Mononuclear cell (primary cell): ENCODE measurements at regions not wholly inside any gene's neighbourhood (a gene's known extent, or its start where the extent isn't known, plus 50 kb on each side); places are given as distances from the start of the nearest gene placed in this dataset.

Experiments used
- H3K27me3 ChIP-seq: 2 replicates; pipeline ENCODE4 v1.6.0; 2011; ENCODE audit warnings: low read length, control low read depth; ENCODE audit not compliant: insufficient read depth
- H3K4me1 ChIP-seq: 2 replicates; pipeline ENCODE4 v1.5.1; 2011; ENCODE audit warnings: mild to moderate bottlenecking, low read length, control low read depth; ENCODE audit not compliant: insufficient read depth
- H3K4me3 ChIP-seq: 2 replicates; pipeline ENCODE4 v1.5.1; 2011; ENCODE audit warnings: mild to moderate bottlenecking, low read length, moderate library complexity
- H3K9me3 ChIP-seq: 2 replicates; pipeline ENCODE4 v1.5.1; 2011; ENCODE audit warnings: low read depth, mild to moderate bottlenecking, control low read depth, low read length

DNA sequence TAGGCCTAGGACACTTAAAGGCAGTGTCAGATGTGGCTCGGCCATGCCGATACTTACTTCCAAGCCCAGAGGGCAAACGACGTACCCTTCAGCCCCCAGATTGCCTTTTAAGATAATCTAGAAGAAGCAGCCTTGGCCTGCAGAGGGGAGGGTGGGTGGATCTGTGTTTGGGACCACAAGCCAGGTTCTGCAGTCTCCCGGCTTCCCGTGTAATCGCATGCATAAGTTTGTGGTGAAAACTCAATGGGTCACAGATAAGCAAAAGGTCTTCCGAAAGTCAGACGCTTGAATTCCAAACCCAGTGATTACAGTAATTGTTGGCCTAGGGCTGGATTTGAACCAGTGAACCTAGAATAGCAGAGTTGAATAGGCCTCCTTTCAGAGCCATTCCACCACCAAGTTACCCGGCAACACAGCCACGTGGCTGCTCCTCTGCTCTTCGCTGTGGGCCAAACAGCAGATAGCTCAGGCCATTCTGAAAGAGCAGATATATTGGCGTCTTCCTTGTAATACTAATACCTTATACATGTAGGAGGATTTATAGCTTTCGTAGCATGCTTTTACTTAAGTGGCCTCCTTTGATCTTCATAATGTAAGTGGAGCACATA is 170.8 kb upstream of the CADM1 start:
- Histone ChIP-seq H3K9me3 (no peaks in the 10 kb centered on the region), H3K27me3 (no peaks in the 10 kb centered on the region), H3K4me3 (no peak overlapping the region), H3K4me1 (peaks cover 9% of the 10 kb centered on the region)

DNA sequence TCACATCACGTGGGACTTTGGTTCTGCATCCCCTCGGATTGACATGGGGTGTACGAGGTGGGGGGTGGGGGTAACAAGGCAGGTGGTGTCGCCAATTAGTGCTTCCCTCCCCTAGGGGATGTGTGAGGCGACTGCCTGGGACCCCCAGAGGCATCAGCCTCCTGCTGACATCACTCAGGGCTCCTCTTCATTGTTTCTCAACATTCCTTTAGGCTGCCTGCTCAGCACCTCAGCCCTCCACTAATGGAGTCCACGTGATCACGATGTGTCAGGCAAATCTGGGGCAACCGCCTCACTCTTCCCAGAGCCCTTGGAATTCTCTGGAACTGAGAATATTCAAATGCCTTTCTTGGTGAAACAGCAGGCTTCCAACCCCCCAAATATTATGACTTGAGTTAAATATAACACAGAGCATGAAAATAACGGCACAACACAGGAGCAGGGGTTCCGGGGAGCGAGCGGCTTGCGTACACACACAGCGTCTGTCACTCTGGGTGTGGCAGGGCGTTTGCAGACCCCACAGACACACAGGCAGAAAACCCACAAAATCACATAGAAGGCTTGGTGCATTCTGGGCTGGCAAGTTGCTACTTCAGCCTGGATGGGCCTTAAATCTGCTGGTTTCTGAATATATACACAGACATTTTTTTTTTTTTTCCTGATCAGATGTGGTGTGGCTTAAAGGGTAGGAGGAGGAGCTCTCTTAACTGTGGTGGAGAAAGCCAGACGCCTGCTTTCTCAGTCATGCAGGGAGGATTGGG is 170.1 kb upstream of the CADM1 start:
- H3K4me1 ChIP-seq, result peaks cover 9% of the 10 kb centered on the region
- H3K9me3 ChIP-seq, result no peaks in the 10 kb centered on the region
- no peaks in the 10 kb centered on the region for H3K27me3 ChIP-seq

DNA sequence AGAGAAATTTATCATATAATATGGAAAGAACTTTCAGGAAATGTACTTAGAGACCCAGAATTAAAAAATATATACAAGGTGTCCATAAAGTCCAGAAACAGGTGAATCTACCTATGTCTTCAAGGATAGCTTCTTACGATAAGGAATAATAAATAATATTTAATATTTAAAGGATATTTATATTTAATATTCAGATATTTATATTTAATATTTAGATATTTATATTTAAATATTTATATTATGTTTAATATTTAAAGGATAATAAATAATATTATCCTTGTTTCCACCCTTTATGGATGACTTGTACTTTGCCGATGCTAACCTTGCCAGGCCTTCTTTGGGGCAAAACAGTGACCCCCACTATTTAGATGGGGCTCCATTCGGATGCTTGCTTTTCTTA is 169.5 kb upstream of the CADM1 start:
- no peaks in the 10 kb centered on the region for H3K9me3 ChIP-seq
- H3K4me1 ChIP-seq, result peaks cover 9% of the 10 kb centered on the region
- H3K27me3 ChIP-seq, result no peaks in the 10 kb centered on the region
- H3K4me3 ChIP-seq, result no peak overlapping the region

More for the DNA sequence above, 170.1 kb upstream of the CADM1 start:
- H3K4me3 ChIP-seq, result no peak overlapping the region

DNA sequence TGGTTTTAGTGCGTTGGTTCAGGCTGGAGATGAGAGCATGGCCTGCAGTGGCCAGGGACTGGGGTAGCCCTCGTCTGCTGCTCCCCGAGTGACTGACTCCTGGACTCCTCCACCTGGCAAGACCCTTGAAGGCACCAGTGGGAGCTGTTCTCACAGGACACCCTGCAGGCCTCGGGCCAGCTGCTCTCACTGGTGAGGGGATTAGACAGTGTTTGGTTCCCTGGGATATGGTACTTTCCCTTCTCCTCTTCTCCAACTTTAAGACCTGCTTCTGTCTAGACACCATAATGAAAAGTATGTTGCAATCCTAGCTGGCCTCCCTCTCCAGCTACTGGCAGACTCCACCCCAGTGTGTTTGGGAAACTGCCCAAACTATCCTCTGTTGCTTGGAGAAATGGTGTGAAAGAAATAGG is 168.8 kb upstream of the CADM1 start:
- no peak overlapping the region for H3K4me3 ChIP-seq
- H3K4me1 ChIP-seq, result peaks cover 9% of the 10 kb centered on the region
- no peaks in the 10 kb centered on the region for H3K9me3 ChIP-seq
- no peaks in the 10 kb centered on the region for H3K27me3 ChIP-seq

DNA sequence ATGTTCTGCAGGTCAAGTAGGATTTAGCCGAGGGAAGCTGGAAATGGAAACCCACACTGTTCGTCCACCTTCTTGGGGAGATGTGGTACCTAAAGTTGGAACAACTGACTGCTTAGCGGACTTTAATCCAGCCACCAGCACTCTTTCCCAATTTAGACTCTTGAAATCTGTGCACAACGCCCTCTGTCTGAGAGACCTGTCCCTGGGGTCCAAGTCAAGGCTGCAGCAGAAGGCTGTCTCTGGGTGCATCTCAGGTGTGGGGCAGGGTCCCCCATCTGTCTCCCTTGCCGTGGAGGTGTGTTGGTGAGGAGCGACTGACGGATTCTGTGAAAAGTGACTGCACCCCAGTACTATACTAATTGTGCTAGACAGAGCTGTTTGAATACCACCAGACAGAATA is 168.2 kb upstream of the CADM1 start:
- H3K27me3 ChIP-seq, result no peaks in the 10 kb centered on the region
- peaks cover 9% of the 10 kb centered on the region for H3K4me1 ChIP-seq
- H3K9me3 ChIP-seq, result no peaks in the 10 kb centered on the region
- H3K4me3 ChIP-seq, result no peak overlapping the region

DNA sequence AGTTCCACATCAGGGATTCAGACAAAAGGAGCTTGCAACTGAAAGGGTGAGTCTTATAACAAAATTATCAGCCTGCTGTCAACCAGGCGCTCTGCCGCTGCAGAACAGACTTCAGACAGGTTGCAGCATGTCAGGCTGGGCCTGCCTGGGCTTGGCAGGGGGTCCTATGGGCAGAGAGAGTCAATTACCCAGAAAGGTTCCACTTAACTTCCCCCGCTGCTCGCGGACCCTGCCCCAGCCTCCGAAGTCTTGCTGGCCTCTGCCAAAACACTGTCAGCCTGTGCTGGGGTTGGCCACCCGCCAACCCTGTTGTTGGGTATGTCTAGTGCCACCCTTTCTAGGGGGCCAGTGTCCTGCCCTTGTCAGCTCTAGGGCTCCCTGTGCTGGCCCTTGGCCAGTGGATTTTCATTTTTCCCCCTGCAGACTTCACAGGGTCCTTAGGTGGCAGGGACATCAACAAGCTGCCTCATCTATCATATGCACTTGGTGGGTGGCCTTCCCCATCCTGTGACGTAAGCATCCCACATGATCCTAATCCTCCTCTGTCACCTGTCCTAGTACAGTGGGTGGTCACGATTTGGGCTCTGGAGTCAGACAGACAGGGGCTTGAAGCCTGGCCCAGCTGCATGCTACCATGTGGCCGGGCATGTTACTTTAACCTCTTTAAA is 166.5 kb upstream of the CADM1 start:
- H3K9me3 ChIP-seq, result no peaks in the 10 kb centered on the region
- H3K27me3 ChIP-seq, result no peaks in the 10 kb centered on the region
- H3K4me1 ChIP-seq, result peaks cover 9% of the 10 kb centered on the region
- H3K4me3 ChIP-seq, result no peak overlapping the region

DNA sequence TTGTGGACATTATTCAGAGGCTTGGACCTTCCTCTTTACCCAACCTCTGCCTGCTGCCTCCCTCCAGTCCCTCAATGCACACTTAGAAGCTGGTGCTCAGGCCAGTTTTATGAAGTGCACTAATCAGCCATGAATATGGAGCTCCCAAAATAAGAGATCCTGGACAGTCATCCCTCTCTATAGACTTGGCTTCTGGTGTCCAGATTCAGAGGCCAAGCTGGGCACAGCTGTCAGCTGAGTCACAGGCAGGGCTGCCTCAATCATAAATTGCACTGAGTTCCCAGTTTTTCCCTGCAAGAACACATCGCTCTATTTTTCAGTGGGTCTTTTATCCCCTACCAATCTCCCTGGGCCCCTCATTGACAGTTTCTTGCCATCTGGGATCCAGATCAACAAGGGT is 161.7 kb upstream of the CADM1 start:
- Histone ChIP-seq H3K4me1 (peaks cover 4% of the 10 kb centered on the region), H3K27me3 (peaks cover 13% of the 10 kb centered on the region), H3K4me3 (no peak overlapping the region), H3K9me3 (no peaks in the 10 kb centered on the region)

DNA sequence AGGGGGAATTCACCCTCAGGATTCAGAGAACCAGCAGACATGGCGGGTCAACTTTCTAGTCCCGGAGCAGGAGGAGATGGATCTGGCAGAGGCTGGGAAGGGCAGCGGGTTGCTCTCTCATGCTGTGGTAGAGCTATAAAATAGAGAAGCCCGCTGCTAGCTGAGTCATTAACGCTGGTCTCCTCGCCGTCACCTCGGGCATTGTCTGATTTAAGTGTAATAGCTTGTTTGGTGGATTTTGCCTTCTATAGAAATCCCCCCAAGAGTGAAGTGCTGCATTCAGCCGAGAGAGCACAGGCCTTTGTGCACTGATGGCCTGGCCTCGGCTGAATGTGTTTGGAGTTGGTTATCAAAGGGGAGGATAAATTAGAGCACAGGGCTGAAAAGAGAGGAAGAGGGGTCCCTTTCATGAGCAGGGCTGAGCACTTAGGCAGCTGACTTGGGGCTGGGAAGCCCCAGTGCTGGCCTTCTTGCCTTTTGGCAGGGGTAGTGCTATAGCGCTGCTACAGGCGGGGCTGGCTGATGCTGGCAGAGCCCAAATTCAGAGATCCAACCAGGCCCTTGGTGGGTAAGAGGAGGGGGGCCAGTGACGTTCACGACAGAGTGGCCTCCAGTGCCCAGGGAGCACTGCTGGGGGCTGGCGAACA is 161.1 kb upstream of the CADM1 start:
- Histone ChIP-seq H3K4me1 (no peaks in the 10 kb centered on the region), H3K9me3 (no peaks in the 10 kb centered on the region), H3K4me3 (no peak overlapping the region), H3K27me3 (peaks cover 20% of the 10 kb centered on the region)

DNA sequence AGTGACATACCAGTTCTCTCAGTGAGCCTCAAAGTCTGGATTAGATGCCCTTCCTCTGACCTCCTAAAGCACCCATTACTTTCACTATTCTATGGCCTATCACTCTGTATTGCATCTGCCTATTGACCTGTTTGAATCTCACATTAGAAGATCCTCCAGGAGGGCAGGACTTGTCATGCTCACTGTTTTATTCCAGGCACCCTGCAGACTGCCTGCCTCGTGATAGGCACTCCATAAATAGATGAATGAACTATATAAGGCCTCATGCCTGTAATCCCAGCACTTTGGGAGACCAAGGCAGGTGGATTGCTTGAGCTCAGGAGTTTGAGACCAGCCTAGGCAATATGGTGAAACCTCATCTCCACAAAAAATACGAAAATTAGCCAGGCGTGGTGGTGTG is 160.1 kb upstream of the CADM1 start:
- Histone ChIP-seq H3K4me3 (no peak overlapping the region), H3K4me1 (no peaks in the 10 kb centered on the region), H3K9me3 (no peaks in the 10 kb centered on the region), H3K27me3 (peaks cover 28% of the 10 kb centered on the region)

DNA sequence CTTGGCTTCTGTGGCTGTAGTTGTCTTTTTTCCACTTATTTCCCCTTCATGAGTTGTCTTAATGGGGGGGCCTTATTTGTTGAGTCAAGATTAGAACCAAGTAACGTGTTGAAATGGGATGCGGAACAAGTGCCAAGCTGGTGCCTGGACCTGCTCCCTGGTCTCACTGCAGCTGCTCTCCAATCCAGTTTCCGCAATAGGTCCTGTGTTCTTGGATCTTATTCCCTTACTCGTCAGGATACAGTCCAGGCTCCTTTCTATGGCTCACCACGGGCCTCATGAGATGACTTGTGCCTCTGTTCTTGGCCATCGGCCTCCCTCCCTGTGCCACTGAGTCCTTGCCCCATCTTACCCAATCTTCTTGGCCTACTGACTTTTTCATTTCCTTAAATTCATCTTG is 159.6 kb upstream of the CADM1 start:
- no peak overlapping the region for H3K4me3 ChIP-seq
- H3K9me3 ChIP-seq, result no peaks in the 10 kb centered on the region
- H3K4me1 ChIP-seq, result no peaks in the 10 kb centered on the region
- H3K27me3 ChIP-seq, result peaks cover 34% of the 10 kb centered on the region

DNA sequence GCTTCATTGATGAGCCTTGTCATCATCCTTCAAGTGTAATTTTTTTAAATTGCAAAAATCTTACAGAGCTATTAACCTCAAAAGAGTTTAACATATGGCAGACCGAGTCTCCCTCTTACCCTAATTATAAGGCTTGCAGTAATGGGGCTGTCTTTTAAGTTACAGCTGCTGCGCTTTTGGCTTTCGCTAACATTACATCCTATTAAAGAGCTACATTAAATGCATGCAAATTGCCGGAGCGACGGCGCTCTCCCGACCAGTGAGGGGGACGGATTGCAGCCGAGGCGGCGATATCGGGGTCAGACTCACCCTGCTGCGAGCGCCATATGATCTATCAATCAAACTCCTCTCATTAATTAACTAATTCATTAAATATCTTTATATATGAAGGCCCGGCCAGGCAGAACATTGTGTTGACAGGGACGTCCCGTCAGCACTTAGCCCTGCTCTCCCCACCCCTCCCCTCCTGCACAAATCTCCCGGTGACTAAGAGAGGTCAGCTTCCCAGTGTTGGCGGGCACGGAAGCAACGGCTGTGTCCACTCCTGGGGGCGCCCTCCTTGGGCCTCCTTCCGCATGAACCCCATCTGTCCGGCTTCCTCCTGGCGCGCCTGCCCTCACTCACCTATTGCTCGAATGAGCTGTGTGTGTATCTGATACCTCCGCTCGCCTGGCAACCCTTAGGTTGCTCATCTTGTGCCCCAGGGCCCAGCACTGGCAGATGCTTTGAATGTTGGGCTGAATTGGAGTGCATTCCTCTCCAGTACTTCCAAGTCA is 156.0 kb upstream of the CADM1 start:
- Histone ChIP-seq H3K4me3 (no peak overlapping the region), H3K4me1 (no peaks in the 10 kb centered on the region), H3K9me3 (no peaks in the 10 kb centered on the region), H3K27me3 (peaks cover 48% of the 10 kb centered on the region)

DNA sequence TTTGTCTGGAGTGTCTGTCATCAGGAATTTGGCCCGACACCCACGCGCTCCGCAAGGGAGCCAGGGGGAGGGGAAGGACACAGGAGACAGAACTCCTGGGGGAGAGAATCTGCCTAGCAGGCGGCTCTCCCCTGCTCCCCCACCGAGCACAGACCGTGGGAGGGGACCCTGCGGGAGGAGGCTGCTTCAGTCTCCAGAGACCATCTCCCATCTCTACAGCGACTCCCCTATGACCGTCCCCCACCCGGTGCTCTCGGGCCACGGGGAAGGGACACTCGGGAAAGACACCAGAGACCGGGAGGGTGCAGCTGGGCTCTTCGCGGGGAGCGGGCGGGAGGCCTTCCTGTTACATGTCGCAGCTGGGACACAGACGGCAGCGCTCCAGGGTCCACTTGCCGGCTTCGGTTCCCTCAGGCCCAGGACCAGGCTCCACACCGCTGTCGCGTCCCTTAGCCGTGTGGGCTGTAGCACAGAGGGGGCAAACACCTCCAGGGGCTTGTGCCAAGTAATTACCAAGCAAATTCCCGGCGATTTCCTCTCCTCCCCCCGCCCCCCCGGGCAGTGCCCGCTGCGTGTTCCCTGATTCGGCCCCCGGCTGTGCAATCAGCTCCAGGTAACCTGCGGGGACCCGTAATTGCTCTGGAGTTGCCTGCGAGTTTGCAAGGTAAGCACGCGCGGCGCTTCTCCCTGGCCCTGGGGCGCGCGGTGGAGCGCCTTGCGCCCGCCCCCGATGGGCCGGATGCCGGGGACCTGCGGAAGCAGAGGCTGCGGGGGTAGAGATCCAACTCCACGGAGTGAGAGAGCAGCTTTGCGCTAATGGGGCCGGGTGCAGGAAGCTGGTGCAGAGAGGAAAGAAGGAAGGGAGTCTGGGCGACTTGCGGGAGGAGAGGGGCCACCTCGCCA is 155.1 kb upstream of the CADM1 start:
- H3K9me3 ChIP-seq, result no peaks in the 10 kb centered on the region
- H3K4me1 ChIP-seq, result no peaks in the 10 kb centered on the region
- no peak overlapping the region for H3K4me3 ChIP-seq
- peaks cover 48% of the 10 kb centered on the region for H3K27me3 ChIP-seq

DNA sequence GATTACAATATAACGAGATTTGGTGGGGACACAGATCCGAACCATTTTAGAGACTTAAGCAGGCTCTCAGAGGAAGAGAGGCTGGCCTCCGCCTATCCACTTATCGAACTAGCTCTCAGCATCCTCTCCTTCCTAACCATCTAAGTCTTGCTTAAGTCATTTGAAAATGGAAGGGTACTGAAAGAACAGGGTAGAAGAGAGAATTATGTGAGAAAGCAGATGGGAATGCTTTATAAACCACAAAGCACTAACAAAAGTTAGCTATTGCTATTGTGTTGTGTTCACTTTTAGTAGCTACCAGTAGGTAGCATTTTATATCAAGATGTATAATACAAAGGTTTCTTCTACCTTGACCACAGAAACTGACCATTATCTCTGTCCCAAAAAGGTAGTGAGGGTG is 153.4 kb upstream of the CADM1 start:
- no peaks in the 10 kb centered on the region for H3K9me3 ChIP-seq
- no peak overlapping the region for H3K4me3 ChIP-seq
- no peaks in the 10 kb centered on the region for H3K4me1 ChIP-seq
- H3K27me3 ChIP-seq, result peaks cover 44% of the 10 kb centered on the region

DNA sequence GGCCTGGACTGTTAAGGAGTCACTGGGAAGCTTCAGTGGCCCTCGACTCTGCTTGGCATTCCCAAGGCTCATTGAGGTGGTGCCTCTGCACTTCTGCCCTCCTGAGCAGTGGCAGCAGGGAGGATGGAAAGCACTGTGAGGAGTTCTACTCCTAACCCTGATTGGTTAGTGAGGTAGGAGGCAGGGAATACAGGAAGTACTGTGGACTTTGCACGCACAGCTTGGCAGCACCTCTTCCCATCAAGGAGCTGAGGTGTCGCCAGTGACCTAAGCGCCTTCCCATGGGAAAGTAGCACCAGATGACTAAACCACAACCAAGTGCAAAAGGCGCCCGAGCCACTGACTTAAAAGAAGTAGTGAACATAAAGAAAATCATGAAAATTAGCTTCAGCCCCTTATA is 152.5 kb upstream of the CADM1 start:
- Histone ChIP-seq H3K27me3 (peaks cover 39% of the 10 kb centered on the region), H3K4me3 (no peak overlapping the region), H3K9me3 (no peaks in the 10 kb centered on the region), H3K4me1 (no peaks in the 10 kb centered on the region)
